GM12878 (cell line): ENCODE measurements at regions not wholly inside any gene's neighbourhood (a gene's known extent, or its start where the extent isn't known, plus 50 kb on each side); places are given as distances from the start of the nearest gene placed in this dataset.

Source experiments
- ATF2 ChIP-seq: IDR thresholded peaks from 2 replicates; pipeline ENCODE4 v1.6.1; 2012; ENCODE audit warnings: low read length, inconsistent platforms
- EZH2 ChIP-seq: IDR thresholded peaks from 2 replicates; pipeline ENCODE4 v1.6.1; 2012; ENCODE audit warnings: low read depth, mild to moderate bottlenecking, control low read depth, inconsistent platforms, low read length, borderline replicate concordance; ENCODE audit not compliant: control insufficient read depth
- FOXM1 ChIP-seq: IDR thresholded peaks from 2 replicates; pipeline ENCODE4 v1.6.1; 2012; ENCODE audit warnings: low read depth, mild to moderate bottlenecking, inconsistent platforms, low read length, moderate library complexity
- GATAD2B ChIP-seq: fragments of 450-650 bp; conservative IDR thresholded peaks from 2 replicates; pipeline ENCODE4 v1.6.1; 2017; ENCODE audit warnings: low read depth, mild to moderate bottlenecking, moderate library complexity
- IKZF1 ChIP-seq: fragments of 450-650 bp; conservative IDR thresholded peaks from 2 replicates; pipeline ENCODE4 v1.6.1; 2017; ENCODE audit warnings: antibody characterized with exemption, mild to moderate bottlenecking
- IKZF2 ChIP-seq, 2 experiments: fragments of 450-650 bp; IDR thresholded peaks; 2 replicates each; pipeline ENCODE4 v1.6.1; 2017; ENCODE audit warnings: mild to moderate bottlenecking in 2 of 2, moderate library complexity in 2 of 2
- IRF4 ChIP-seq: IDR thresholded peaks from 2 replicates; pipeline ENCODE4 v1.6.1; 2011; ENCODE audit warnings: low read depth, low read length
- POU2F2 ChIP-seq: IDR thresholded peaks from 3 replicates; pipeline ENCODE4 v1.6.1; 2011; ENCODE audit warnings: low read depth, mild to moderate bottlenecking, low read length, borderline replicate concordance
- RAD51 ChIP-seq: fragments of 450-650 bp; IDR thresholded peaks from 2 replicates; pipeline ENCODE4 v1.6.1; 2016; ENCODE audit warnings: moderate library complexity, mild to moderate bottlenecking, inconsistent platforms
- RCOR1 ChIP-seq: conservative IDR thresholded peaks from 2 replicates; pipeline ENCODE4 v1.6.1; 2012; ENCODE audit warnings: low read depth, low read length, improper control_type of control experiment
- REST ChIP-seq: IDR thresholded peaks from 2 replicates; pipeline ENCODE4 v1.6.1; 2012; ENCODE audit warnings: mild to moderate bottlenecking, low read depth, low read length
- SKIL ChIP-seq: fragments of 450-650 bp; IDR thresholded peaks from 2 replicates; pipeline ENCODE4 v1.6.1; 2017; ENCODE audit warnings: mild to moderate bottlenecking, low read depth, inconsistent platforms; ENCODE audit not compliant: poor library complexity, severe bottlenecking
- SREBF1 ChIP-seq: IDR thresholded peaks from 2 replicates; pipeline ENCODE4 v1.6.1; 2012; ENCODE audit warnings: mild to moderate bottlenecking, low read length
- SUPT20H ChIP-seq: IDR thresholded peaks from 2 replicates; pipeline ENCODE4 v1.6.1; 2011; ENCODE audit warnings: low read depth, mild to moderate bottlenecking, low read length, moderate library complexity, borderline replicate concordance; ENCODE audit not compliant: control insufficient read depth
- ZNF274 ChIP-seq: IDR thresholded peaks from one replicate; pipeline ENCODE4 v1.8.0; 2011; ENCODE audit not compliant: insufficient read length, insufficient read depth
- ZNF592 ChIP-seq: fragments of 450-650 bp; IDR thresholded peaks from 2 replicates; pipeline ENCODE4 v1.6.1; 2017; ENCODE audit warnings: mild to moderate bottlenecking, moderate library complexity
- ZNF622 ChIP-seq: fragments of 450-650 bp; IDR thresholded peaks from 2 replicates; pipeline ENCODE4 v1.6.1; 2017; ENCODE audit warnings: mild to moderate bottlenecking, inconsistent platforms

- TF ChIP-seq REST (no peak; the same call in 1 of the 2 replicates), RAD51 (no peak), ZNF622 (no peak), GATAD2B (0 out of 2 replicates have a peak, but pooled peaks have one; percentile 19), IKZF1 (peak; percentile 79), POU2F2 (no peak), SKIL (peak; percentile 80), SREBF1 (no peak), IKZF2 (IDR thresholded peaks at IDR 0.05) (peak; percentile 86 to 89), ATF2 (peak; percentile 95), EZH2 (no peak), IRF4 (peak; percentile 80; the same call in 1 of the 2 replicates), FOXM1 (peak; percentile 97), SUPT20H (no peak), ZNF274 (no peak), ZNF592 (no peak), RCOR1 (0 out of 2 replicates have a peak, but pooled peaks have one; percentile 24)
Observed at GRCh38 chr3:106299300-106300098, 430.7 kb upstream of the CBLB start (continued).
